C4-2B (cell line): ENCODE measurements at regions not wholly inside any gene's neighbourhood (a gene's known extent, or its start where the extent isn't known, plus 50 kb on each side); places are given as distances from the start of the nearest gene placed in this dataset.

Experiments used
- ZFX ChIP-seq: fragments of 450-650 bp; IDR thresholded peaks from 2 replicates; pipeline ENCODE4 v1.6.1; 2017
- TF ChIP-seq, protein P1 (sequence below): fragments of 450-650 bp; conservative IDR thresholded peaks from 2 replicates; pipeline ENCODE4 v1.5.1; 2017; ENCODE audit warnings: mild to moderate bottlenecking

DNA sequence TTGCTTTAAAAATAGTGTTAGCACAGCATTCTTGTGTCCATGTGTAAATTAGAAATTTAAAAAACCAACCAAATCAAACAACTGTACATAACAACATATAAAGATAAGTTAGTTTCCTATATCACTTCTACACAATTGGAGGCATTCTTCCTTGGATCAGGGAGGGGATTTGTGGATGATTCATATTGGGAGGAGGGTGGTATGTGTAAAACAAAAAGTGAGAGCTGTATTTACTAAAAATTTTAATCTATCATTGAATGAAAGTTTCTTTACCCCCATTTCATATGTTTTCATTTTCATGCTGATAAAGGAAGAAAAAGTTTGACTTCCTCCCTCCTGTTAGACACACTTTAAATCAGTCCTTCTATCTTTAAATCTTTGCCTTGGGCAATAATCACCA, 325.0 kb downstream of the SATB1 start:
- TF ChIP-seq, protein P1, sequence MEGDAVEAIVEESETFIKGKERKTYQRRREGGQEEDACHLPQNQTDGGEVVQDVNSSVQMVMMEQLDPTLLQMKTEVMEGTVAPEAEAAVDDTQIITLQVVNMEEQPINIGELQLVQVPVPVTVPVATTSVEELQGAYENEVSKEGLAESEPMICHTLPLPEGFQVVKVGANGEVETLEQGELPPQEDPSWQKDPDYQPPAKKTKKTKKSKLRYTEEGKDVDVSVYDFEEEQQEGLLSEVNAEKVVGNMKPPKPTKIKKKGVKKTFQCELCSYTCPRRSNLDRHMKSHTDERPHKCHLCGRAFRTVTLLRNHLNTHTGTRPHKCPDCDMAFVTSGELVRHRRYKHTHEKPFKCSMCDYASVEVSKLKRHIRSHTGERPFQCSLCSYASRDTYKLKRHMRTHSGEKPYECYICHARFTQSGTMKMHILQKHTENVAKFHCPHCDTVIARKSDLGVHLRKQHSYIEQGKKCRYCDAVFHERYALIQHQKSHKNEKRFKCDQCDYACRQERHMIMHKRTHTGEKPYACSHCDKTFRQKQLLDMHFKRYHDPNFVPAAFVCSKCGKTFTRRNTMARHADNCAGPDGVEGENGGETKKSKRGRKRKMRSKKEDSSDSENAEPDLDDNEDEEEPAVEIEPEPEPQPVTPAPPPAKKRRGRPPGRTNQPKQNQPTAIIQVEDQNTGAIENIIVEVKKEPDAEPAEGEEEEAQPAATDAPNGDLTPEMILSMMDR, result no peak
- no peak for TF ChIP-seq ZFX
